GM19463 (cell line): ENCODE measurements at regions not wholly inside any gene's neighbourhood (a gene's known extent, or its start where the extent isn't known, plus 50 kb on each side); places are given as distances from the start of the nearest gene placed in this dataset.

Source experiments
- ATAC-seq: cut with Tn5 transposase; IDR thresholded peaks from one replicate; pipeline ENCODE4 v1.9.1; 2021; ENCODE audit warnings: mild to moderate bottlenecking, moderate library complexity; ENCODE audit not compliant: unreplicated experiment

DNA sequence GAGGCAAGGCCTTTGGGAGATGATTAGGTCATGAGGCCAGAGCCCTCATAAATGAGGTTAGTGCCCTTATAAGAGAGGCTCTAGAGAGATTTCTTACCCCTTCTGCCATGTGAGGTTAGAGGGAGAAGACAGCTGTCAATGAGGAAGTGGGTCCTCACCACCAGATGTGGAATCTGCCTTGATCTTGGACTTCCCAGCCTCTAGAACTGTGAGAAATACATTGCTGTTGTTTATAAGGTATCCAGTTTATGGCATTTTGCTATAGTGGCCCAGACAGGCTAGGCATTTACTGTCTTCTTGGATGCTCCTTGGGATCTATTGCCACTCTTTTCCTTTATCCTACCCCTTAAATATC, 57.1 kb upstream of the CITED2 start:
- no peak for ATAC-seq

DNA sequence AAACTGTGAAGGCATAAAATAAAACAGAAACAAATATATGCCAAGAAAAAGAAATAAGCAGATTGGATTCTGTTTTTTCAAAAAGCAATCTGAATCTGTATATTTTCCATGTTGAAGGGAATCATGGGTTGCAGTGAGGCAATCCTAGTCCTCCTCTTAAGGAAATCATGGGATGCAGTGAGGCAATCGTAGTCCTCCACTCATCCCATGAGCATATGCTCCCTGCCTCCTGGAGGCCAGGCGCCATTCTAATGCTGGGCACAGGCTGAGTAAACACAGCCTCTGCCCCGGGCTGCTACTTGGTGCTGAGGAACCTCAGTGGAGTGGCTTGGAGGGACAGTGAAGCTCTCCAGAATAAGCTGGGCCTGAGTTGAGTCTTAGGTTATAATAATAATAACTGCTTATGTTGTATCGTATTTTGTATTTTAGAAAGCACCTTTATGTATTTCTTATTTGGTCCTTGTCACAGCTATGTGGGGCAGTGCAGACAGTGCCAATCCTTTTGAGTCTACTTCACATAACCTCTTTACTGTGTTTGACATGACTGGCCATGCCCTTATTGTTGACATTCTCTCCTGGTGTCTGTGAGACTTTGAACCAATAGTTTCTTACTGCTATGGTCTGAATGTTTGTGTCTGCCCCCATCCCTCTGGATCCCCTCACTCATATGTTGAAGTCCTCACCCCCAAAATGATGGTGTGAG, 56.6 kb upstream of the CITED2 start:
- no peak for ATAC-seq

DNA sequence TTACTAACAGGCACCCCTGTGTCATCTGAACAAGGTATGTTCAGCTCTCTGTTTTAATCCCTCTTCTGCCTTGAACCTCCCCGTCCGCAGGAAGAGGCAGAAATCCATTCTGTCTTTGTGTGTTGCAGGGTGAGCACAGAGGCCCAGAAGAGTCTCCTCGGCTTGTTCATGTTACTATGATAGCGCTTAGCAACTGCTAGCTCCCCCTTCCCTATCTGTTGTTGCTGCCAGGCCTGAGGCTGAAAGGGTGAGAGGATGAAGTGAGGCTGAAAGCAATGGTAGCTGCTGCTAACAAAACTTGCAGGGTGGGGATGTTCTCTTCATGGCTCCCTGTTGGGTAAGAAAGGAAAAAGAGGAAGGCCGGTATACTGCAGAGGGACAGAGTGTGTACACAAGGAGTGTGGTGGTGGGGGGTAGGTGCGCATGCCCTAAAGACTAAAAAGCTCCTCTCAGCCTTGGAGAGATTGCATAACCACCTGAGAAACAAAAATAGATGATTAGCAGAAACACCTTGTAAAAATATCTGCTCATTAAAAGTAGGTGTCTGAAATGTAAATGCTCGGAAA, 55.2 kb upstream of the CITED2 start:
- no peak for ATAC-seq

DNA sequence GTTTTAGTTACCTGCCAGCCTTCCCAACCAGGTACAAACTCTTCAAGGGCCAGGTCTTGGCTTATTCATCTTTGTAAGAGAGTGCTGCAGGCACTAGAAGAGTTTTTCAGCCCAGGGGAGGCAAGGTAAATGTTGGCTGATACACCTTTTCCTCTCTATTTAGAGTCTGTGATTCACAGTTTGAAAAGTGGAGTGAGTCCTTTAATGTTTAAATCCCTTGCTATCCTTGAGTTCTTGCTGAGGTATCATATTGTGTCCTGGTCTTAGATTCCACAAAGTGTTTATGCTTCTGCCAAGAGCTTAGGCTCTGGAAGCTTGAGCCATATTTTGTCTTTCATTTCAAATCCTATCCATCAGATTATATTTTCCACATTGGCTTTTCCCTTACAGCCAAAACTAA, 52.8 kb upstream of the CITED2 start:
- ATAC-seq: no peak

DNA sequence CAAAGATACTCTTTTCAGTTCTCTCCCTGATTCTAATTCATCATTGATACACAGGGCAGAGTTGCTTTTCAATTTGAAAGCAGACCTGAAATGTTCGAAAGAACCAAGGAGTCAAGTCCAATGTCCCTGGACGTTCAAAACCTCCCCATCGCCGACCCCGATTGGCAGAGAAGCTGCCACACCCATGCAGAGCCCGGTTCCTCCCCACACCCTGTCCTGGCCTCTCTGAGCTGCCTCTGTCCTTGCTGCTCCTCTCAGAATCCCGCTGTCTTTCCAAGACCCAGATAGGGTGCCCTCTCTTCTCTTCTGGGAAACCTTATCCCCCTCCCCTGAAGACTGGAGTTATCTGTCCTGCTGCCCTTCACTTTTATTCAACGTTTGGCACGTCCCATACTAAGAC, 52.3 kb upstream of the CITED2 start:
- no peak for ATAC-seq

DNA sequence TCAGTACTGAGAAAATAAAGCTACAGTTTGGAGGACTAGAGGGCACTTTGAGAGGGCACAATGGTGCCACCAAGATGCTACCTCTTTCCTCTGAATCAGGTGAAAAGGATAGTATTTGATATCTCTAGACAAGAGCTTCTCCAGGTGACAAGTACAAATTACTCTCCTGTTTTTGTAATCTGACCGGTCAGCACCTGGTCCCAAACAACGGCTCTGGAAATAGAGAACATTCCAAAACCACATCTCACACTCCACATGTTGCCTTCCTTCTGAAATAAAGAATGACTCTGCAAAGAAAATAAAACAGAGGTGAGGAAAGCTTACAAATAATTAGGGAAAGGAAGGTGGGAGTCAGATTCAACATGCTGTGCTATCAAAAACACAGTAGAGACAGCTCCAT, 51.3 kb upstream of the CITED2 start:
- no peak for ATAC-seq

DNA sequence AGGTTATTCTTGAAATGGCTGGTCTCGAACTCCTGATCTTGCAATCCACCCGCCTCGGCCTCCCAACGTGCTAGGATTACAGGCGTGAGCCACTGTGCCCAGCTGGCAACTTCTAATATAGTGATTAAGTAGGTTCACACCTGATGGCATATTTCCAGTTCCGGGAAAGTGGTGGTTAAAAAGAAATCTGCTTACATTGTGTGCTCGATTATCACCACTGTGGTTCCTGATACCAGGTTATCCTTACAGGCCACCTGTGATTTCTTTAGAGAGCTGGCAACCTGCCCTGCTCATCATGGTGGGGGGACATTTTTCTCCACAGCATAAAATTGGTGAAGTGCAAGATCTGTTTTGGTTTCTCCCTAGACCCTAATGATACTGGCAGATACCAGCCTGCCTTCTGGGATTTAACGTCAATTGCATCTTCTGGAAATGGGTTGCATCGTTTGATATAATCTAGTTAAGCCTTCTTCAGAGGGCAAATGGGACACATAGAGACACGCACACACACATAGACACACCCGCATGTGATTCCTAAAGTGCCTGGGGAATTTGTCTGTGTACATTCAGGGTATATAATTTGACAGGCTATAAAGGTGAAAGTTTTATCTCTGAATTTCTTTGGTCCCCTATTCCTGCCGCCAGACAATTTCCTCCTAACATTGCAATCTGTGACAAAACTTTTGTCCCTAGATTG, 49.7 kb upstream of the CITED2 start:
- no peak for ATAC-seq
